GM12872 (cell line): ENCODE measurements at regions not wholly inside any gene's neighbourhood (a gene's known extent, or its start where the extent isn't known, plus 50 kb on each side); places are given as distances from the start of the nearest gene placed in this dataset.

Source experiments
- CTCF ChIP-seq: IDR thresholded peaks from 3 replicates; pipeline ENCODE4 v1.5.1; 2011; ENCODE audit warnings: low read depth, mild to moderate bottlenecking, low read length, moderate library complexity; ENCODE audit not compliant: insufficient read depth

- TF ChIP-seq CTCF = no peak
These were observed 145.4 kb upstream of the BMP2 start for GRCh38 chr20:6622041-6622440.

DNA sequence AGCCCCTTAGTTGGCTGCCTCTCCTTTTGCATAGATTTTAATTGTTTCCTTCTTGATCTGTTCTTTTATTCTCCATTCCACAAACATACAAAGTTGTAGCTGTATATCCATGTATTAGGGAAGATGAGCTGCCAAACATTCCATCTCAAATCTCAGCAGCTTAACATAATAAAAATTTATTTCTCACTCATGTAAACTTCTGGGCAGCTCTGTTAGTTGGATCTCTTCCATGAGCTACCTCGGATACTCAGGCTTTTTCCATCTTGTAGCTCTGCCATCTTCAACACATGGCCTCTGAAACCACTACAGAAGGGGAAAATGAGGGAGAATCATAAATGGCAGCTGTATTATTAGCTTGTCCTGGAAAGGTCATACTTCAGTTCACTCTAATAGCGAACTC is 149.4 kb upstream of the BMP2 start:
- TF ChIP-seq CTCF = no peak

GRCh38 chr20:6616421-6616820 is 151.1 kb upstream of the BMP2 start:
- TF ChIP-seq CTCF = no peak

- no peak for TF ChIP-seq CTCF
These were observed 152.7 kb upstream of the BMP2 start for GRCh38 chr20:6614836-6615235.

GRCh38 chr20:6613280-6613861 is 154.1 kb upstream of the BMP2 start:
- TF ChIP-seq CTCF = no peak

- no peak for TF ChIP-seq CTCF
These were observed 154.9 kb upstream of the BMP2 start for GRCh38 chr20:6612606-6612923.

DNA sequence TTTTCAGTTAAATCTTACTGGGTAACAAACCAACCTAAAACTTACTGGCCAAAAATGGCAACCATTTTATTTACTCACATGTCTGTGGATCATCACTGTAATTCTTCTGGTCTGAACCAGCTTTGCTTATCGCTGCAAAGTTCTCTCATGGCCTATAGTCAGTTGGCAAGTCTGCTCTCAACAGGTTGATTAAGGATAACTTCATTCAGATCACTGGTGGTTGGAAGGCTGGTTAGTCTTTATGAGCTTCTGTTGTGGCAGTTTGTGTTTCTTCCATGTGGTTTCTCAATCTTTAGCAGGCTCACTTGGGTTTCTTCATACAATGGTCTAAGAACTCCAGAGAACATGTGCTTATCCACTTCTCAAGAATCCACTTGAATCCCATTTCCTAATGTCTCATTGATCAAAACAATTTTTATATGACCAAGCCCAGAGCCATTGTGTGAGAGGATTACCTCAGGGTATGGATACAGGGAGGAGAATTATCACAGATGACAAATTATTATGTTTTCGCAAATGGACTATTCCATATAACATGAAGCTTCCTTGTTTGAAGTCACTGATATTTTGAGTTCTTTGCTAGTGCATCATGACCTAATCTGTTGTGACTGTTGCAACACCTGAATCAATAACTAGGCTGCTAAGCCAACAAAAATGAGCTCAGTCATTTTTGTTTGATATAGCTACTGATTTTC is 155.4 kb upstream of the BMP2 start:
- no peak for TF ChIP-seq CTCF
